PFSK-1 (cell line): ENCODE measurements at regions not wholly inside any gene's neighbourhood (a gene's known extent, or its start where the extent isn't known, plus 50 kb on each side); places are given as distances from the start of the nearest gene placed in this dataset.

Source experiments
- FOXP2 ChIP-seq: optimal IDR thresholded peaks from 2 replicates; pipeline ENCODE3; 2011; ENCODE audit warnings: borderline replicate concordance, control low read depth, inconsistent platforms; ENCODE audit not compliant: insufficient read depth; ENCODE audit errors: extremely low read length, extremely low read depth
- POLR2AphosphoS5 ChIP-seq: IDR thresholded peaks from 2 replicates; pipeline ENCODE4 v1.6.1; 2012; ENCODE audit warnings: low read depth, mild to moderate bottlenecking, control low read depth, low read length, moderate library complexity
- REST ChIP-seq, 2 experiments: IDR thresholded peaks; 2 replicates each; pipeline versions ENCODE4 v1.6.1 to v1.8.0; 2011 to 2012; ENCODE audit warnings: low read depth in 2 of 2, low read length in 2 of 2, control low read depth in 1 of 2, inconsistent platforms in 1 of 2, mild to moderate bottlenecking in 1 of 2, moderate library complexity in 1 of 2; ENCODE audit not compliant: insufficient read depth in 1 of 2
- SIN3A ChIP-seq: IDR thresholded peaks from 2 replicates; pipeline ENCODE4 v1.6.1; 2012; ENCODE audit warnings: mild to moderate bottlenecking, low read length, moderate library complexity, borderline replicate concordance; ENCODE audit not compliant: insufficient read depth
- TAF1 ChIP-seq: IDR thresholded peaks from 2 replicates; pipeline ENCODE4 v1.6.1; 2012; ENCODE audit warnings: low read length, control low read depth, borderline replicate concordance; ENCODE audit not compliant: insufficient read depth

DNA sequence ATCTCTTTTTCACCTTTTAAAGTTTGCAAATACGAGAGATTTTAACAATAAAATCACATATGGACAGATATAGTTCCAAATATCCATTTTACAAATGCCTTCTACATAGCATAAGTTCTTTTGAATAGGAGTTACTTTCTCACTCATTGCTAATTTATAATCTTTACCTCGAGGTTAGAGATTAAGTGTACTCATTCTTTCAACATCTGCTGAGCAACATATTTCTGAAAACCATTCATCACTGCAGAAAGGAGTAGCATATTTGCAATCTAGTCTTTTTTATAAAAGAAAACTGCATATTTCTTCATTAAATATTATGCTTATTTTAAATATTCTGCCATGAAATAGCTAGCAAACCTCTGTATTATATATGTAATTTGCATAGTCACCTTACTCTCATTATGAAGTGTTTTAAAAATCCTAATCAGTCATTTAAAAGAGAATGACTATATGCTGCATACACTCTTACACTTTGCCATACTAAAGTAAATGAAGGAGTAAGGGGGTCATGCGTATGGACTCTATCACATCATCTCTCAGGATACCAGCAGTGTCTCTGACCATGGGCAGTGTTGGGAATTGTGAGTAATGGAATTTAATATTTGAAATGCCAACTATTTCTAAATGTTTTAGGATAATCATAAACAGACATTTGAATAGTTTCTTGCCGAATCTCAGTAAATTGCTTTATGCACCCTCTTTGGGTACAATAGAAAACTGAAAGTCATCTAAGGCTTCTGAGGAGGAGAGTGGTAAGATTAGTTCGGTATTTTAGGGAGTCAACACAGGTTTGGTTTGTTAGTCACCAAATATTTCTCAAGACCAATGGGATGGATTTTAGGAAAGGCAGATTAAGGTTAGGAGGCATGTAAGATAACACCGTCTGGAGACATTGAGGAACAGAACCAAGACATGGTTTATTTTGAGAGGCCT is 524.8 kb upstream of the ATP2B1 start:
- TF ChIP-seq POLR2AphosphoS5 = no peak
- no peak for TF ChIP-seq FOXP2
- no peak for TF ChIP-seq REST (IDR thresholded peaks at IDR 0.05; ENCODE audit: insufficient read depth in 1 of 2, low read depth in 2 of 2, low read length in 2 of 2)
- TF ChIP-seq SIN3A = no peak
- TF ChIP-seq TAF1 = no peak

DNA sequence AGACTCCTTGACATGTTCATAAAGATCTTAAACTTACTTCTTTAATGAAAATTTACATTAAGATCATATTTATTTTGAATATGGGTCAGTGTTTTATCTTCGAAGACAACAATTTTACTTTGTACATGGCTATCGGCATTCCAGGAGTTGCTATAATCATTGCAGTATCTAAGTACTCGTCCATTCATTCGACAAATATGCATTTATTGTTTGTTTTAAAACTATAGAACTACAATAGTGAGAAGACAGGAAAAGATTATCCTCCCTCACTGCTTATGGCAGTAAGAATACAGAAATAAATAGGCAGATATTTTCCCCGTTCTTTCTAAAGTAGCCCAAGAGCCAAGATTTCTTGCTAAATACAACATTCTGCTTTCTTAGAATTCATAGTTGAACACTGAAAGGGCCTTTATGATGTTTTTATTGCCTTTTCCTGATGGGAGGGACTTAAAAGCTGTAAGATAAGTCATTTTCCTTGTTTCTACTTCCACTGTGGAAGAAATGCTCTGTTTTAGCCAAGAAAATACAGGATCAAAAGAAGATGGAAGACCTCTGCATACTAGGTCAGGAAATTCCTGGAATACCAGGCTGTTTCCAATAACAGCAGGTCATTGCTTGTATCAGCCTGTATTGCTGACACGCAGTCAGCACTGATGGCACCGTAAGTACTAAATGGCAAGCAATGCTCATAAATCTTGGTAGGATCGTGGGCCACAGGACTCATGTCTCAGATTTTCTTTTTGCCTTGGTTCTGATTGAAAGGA is 521.0 kb upstream of the ATP2B1 start:
- TF ChIP-seq POLR2AphosphoS5 (no peak), REST (IDR thresholded peaks at IDR 0.05; ENCODE audit: insufficient read depth in 1 of 2, low read depth in 2 of 2, low read length in 2 of 2) (no peak), FOXP2 (no peak), SIN3A (no peak), TAF1 (no peak)

- TF ChIP-seq POLR2AphosphoS5 (no peak), FOXP2 (no peak), TAF1 (no peak), SIN3A (no peak), REST (IDR thresholded peaks at IDR 0.05; ENCODE audit: insufficient read depth in 1 of 2, low read depth in 2 of 2, low read length in 2 of 2) (no peak)
Measured at GRCh38 chr12:90226211-90226610, 517.6 kb upstream of the ATP2B1 start.

DNA sequence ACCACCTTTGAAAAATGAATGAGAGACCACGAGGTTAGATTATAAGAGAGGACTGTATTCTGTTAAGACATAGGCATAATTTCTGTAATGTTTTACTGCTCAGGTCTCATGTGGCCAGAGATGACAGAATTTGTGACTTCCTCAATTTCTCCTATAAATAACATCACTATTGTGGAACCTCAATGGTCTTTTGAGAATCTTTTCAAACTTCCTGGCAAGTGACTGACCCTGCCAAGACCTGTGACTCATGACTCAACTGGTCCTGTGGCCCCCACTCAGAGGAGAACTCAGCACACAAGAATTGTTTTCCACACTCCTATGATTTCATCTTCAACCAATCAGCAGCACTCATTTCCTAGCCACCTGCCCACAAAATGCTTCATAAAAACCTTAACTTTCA is 508.2 kb upstream of the ATP2B1 start:
- no peak for TF ChIP-seq SIN3A
- TF ChIP-seq REST (IDR thresholded peaks at IDR 0.05; ENCODE audit: insufficient read depth in 1 of 2, low read depth in 2 of 2, low read length in 2 of 2) = no peak
- no peak for TF ChIP-seq POLR2AphosphoS5
- no peak for TF ChIP-seq FOXP2
- no peak for TF ChIP-seq TAF1
